Uterus (tissue), 3 donors: ENCODE measurements at regions not wholly inside any gene's neighbourhood (a gene's known extent, or its start where the extent isn't known, plus 50 kb on each side); places are given as distances from the start of the nearest gene placed in this dataset.

Experiments used
- DNase-seq, 2 donors: peaks; one replicate each; pipeline ENCODE4 v3.0.0-alpha.2; 2019 to 2020
- H3K27ac ChIP-seq, 2 donors: fragments of 200-600 bp; sonication (generic); 1 replicate in 1 of 2; 2 replicates in 1 of 2; pipeline ENCODE4 v1.5.1; 2016 to 2018
- H3K27me3 ChIP-seq, 2 donors: fragments of 200-600 bp; sonication (generic); one replicate each; pipeline ENCODE4 v1.5.1; 2018 to 2019; ENCODE audit warnings: control low read depth in 1 of 2
- H3K36me3 ChIP-seq, 2 donors: fragments of 200-600 bp; sonication (generic); one replicate each; pipeline ENCODE4 v1.5.1; 2019; ENCODE audit warnings: control low read depth in 1 of 2
- H3K4me1 ChIP-seq, 2 donors: fragments of 200-600 bp; sonication (generic); one replicate each; pipeline ENCODE4 v1.5.1; 2018 to 2019; ENCODE audit warnings: control low read depth in 1 of 2
- H3K4me3 ChIP-seq, 2 donors: fragments of 200-600 bp; sonication (generic); 1 replicate in 1 of 2; 2 replicates in 1 of 2; pipeline ENCODE4 v1.5.1; 2018 to 2019; ENCODE audit warnings: mild to moderate bottlenecking in 1 of 2
- H3K9me3 ChIP-seq, 2 donors: fragments of 200-600 bp; sonication (generic); one replicate each; pipeline ENCODE4 v1.5.1; 2019; ENCODE audit warnings: control low read depth in 1 of 2
- POLR2A ChIP-seq, 2 donors: fragments of 450-650 bp; IDR thresholded peaks; one replicate each; pipeline ENCODE4 v1.6.1; 2016; ENCODE audit warnings: antibody characterized with exemption in 2 of 2, mild to moderate bottlenecking in 1 of 2, moderate library complexity in 1 of 2
- intact Hi-C: fragments of 100-400 bp; cut with DNase I; formaldehyde crosslinking; loops from one replicate; pipeline ENCODE4 v1.15.1; 2023; ENCODE audit warnings: low total_unique reads
- TF ChIP-seq, protein P1 (sequence below), 4 experiments: fragments of 200-600 bp in 2 of 4; fragments of 450-650 bp in 2 of 4; sonication (generic) in 2 of 4; IDR thresholded peaks; one replicate each; pipeline ENCODE4 v1.5.1; 2016 to 2019; ENCODE audit warnings: antibody characterized with exemption in 4 of 4, mild to moderate bottlenecking in 2 of 4, moderate library complexity in 1 of 4
- donor health status: DM: yes; HTN: yes; CAD: no.

DNA sequence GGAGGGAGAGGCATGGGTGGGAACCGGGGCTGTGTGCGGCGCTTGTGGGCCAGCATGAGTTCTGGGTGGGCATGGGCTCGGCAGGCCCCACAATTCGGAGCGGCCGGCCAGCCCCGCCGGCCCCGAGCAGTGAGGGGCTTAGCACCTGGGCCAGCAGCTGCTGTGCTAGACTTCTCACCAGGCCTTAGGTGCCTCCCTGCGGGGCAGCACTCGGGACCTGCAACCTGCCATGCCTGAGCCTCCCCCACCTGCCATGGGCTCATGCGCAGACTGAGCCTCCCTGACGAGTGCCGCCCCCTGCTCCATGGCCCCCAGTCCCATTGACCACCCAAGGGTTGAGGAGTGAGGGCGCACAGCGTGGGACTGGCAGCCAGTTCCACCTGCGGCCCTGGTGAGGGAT lies 573.9 kb downstream of the TMA16 start:
- Histone ChIP-seq H3K4me1 (no peaks in the 10 kb centered on the region), H3K36me3 (no peaks in the 10 kb centered on the region), H3K27ac (no peak overlapping the region), H3K27me3 (no peaks in the 10 kb centered on the region), H3K4me3 (no peak overlapping the region), H3K9me3 (no peaks in the 10 kb centered on the region)
- no peak for DNase-seq
- TF ChIP-seq POLR2A (IDR thresholded peaks at IDR 0.05), result no peak
- TF ChIP-seq, protein P1, sequence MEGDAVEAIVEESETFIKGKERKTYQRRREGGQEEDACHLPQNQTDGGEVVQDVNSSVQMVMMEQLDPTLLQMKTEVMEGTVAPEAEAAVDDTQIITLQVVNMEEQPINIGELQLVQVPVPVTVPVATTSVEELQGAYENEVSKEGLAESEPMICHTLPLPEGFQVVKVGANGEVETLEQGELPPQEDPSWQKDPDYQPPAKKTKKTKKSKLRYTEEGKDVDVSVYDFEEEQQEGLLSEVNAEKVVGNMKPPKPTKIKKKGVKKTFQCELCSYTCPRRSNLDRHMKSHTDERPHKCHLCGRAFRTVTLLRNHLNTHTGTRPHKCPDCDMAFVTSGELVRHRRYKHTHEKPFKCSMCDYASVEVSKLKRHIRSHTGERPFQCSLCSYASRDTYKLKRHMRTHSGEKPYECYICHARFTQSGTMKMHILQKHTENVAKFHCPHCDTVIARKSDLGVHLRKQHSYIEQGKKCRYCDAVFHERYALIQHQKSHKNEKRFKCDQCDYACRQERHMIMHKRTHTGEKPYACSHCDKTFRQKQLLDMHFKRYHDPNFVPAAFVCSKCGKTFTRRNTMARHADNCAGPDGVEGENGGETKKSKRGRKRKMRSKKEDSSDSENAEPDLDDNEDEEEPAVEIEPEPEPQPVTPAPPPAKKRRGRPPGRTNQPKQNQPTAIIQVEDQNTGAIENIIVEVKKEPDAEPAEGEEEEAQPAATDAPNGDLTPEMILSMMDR (IDR thresholded peaks at IDR 0.05), result no peak
- intact Hi-C loops, result no loop called here

- H3K27ac ChIP-seq, result no peak overlapping the region
- no peaks in the 10 kb centered on the region for H3K9me3 ChIP-seq
- TF ChIP-seq POLR2A (IDR thresholded peaks at IDR 0.05), result no peak
- TF ChIP-seq, protein P1 (IDR thresholded peaks at IDR 0.05), result no peak
- DNase-seq, result no peak
- H3K4me1 ChIP-seq, result no peaks in the 10 kb centered on the region
- H3K27me3 ChIP-seq, result no peaks in the 10 kb centered on the region
- intact Hi-C loops, result no loop called here
- H3K36me3 ChIP-seq, result no peaks in the 10 kb centered on the region
- H3K4me3 ChIP-seq, result no peak overlapping the region
Measured at GRCh38 chr4:164070625-164071024, 576.1 kb downstream of the TMA16 start.

DNA sequence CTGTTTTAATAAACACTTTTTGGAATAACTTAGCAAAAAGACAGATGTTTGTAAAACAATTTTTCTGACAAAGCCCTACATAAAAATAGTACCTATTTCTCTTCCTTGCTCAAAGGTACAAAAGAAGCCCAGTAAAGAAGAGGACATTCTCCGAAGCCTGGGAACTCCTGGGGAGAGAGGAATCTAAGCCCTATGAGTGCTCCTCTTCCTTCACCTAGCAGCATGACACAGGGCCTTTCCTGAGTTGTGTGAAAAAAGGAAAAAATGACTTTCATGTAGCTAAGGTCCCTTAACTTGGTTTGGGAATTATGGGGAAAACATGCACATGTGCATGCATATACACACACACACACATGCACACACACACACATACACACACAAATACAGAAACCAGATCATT lies 586.9 kb downstream of the TMA16 start:
- no peaks in the 10 kb centered on the region for H3K27me3 ChIP-seq
- intact Hi-C loops, result no loop called here
- H3K9me3 ChIP-seq, result no peaks in the 10 kb centered on the region
- H3K36me3 ChIP-seq, result no peaks in the 10 kb centered on the region
- DNase-seq, result no peak
- no peak overlapping the region for H3K27ac ChIP-seq
- no peak for TF ChIP-seq POLR2A (IDR thresholded peaks at IDR 0.05)
- TF ChIP-seq, protein P1 (IDR thresholded peaks at IDR 0.05), result no peak
- H3K4me1 ChIP-seq, result no peaks in the 10 kb centered on the region
- no peak overlapping the region for H3K4me3 ChIP-seq

- TF ChIP-seq, protein P1 (IDR thresholded peaks at IDR 0.05), result no peak
- no peak for TF ChIP-seq POLR2A (IDR thresholded peaks at IDR 0.05)
Measured at GRCh38 chr4:164081801-164082200, 587.3 kb downstream of the TMA16 start.

GRCh38 chr4:164087733-164088132 lies 593.2 kb downstream of the TMA16 start:
- Histone ChIP-seq H3K27me3 (no peaks in the 10 kb centered on the region), H3K9me3 (no peaks in the 10 kb centered on the region), H3K4me3 (no peak overlapping the region), H3K27ac (no peak overlapping the region), H3K4me1 (no peaks in the 10 kb centered on the region), H3K36me3 (no peaks in the 10 kb centered on the region)
- DNase-seq, result no peak
- no peak for TF ChIP-seq POLR2A (IDR thresholded peaks at IDR 0.05)
- intact Hi-C loops, result no loop called here

More at GRCh38 chr4:164081801-164082200, 587.3 kb downstream of the TMA16 start:
- H3K27me3 ChIP-seq, result no peaks in the 10 kb centered on the region
- no peaks in the 10 kb centered on the region for H3K36me3 ChIP-seq
- intact Hi-C loops, result no loop called here
- H3K27ac ChIP-seq, result no peak overlapping the region
- H3K9me3 ChIP-seq, result no peaks in the 10 kb centered on the region
- no peaks in the 10 kb centered on the region for H3K4me1 ChIP-seq
- no peak for DNase-seq
- no peak overlapping the region for H3K4me3 ChIP-seq
